CD4-positive, alpha-beta T cell (primary cell): ENCODE measurements at regions not wholly inside any gene's neighbourhood (a gene's known extent, or its start where the extent isn't known, plus 50 kb on each side); places are given as distances from the start of the nearest gene placed in this dataset.

Source experiments
- ATAC-seq: fragments of 200-7000 bp; cut with Tn5 transposase; one replicate; pipeline ENCODE4 v1.10.0; 2022; ENCODE audit warnings: mild to moderate bottlenecking; ENCODE audit not compliant: poor library complexity
- CTCF ChIA-PET: fragments of 350-600 bp; sonication (Branson Sonifier 250); formaldehyde crosslinking; loops from one replicate; lab custom pipeline; 2021; ENCODE audit warnings: antibody characterized with exemption, inconsistent platforms; lab: Charles Lee
- POLR2A ChIA-PET: fragments of 350-600 bp; sonication (Branson Sonifier 250); formaldehyde crosslinking; loops from one replicate; lab custom pipeline; 2021; ENCODE audit warnings: antibody characterized with exemption, inconsistent platforms; lab: Charles Lee
- DNase-seq, 14 experiments: peaks; one replicate each; pipeline ENCODE4 v3.0.0-alpha.2; 2013 to 2020; ENCODE audit warnings: mixed read lengths in 2 of 14
- H3K27ac ChIP-seq, 2 donors: one replicate each; pipeline versions ENCODE4 v1.5.1 to v1.7.0; 2013; ENCODE audit warnings: low read length in 2 of 2, low read depth in 1 of 2, mild to moderate bottlenecking in 1 of 2
- H3K27me3 ChIP-seq, 2 experiments: 1 replicate in 1 of 2; 2 replicates in 1 of 2; pipeline versions ENCODE4 v1.6.1 to v1.7.0; 2013; ENCODE audit warnings: low read length in 2 of 2, control low read depth in 1 of 2, mild to moderate bottlenecking in 1 of 2, moderate library complexity in 1 of 2; ENCODE audit not compliant: insufficient read depth in 2 of 2, control insufficient read depth in 1 of 2
- H3K36me3 ChIP-seq: one replicate; pipeline ENCODE4 v1.6.1; 2013; ENCODE audit warnings: low read length, control low read depth; ENCODE audit not compliant: insufficient read depth
- H3K4me1 ChIP-seq: one replicate; pipeline ENCODE4 v1.6.1; 2013; ENCODE audit warnings: low read length, control low read depth; ENCODE audit not compliant: insufficient read depth
- H3K4me3 ChIP-seq: one replicate; pipeline ENCODE4 v1.5.1; 2013; ENCODE audit warnings: mild to moderate bottlenecking, low read length, moderate library complexity
- H3K9me3 ChIP-seq, 2 experiments: 1 replicate in 1 of 2; 2 replicates in 1 of 2; pipeline versions ENCODE4 v1.6.1 to v1.7.0; 2013; ENCODE audit warnings: low read length in 2 of 2, mild to moderate bottlenecking in 2 of 2, control low read depth in 1 of 2, moderate library complexity in 1 of 2; ENCODE audit not compliant: control insufficient read depth in 1 of 2, insufficient read depth in 1 of 2
- H3K27ac Mint-ChIP-seq: one replicate; pipeline ENCODE4 v1.8.0; 2020; ENCODE audit warnings: mixed read lengths
- H3K27me3 Mint-ChIP-seq: one replicate; pipeline ENCODE4 v1.8.0; 2021; ENCODE audit warnings: mixed read lengths
- H3K36me3 Mint-ChIP-seq: one replicate; pipeline ENCODE4 v1.8.0; 2021; ENCODE audit warnings: low read depth, mixed read lengths
- H3K4me1 Mint-ChIP-seq: one replicate; pipeline ENCODE4 v1.8.0; 2021; ENCODE audit warnings: low read depth, mixed read lengths
- H3K4me3 Mint-ChIP-seq: one replicate; pipeline ENCODE4 v1.8.0; 2020; ENCODE audit warnings: mild to moderate bottlenecking, mixed read lengths
- H3K9me3 Mint-ChIP-seq: one replicate; pipeline ENCODE4 v1.8.0; 2020; ENCODE audit warnings: mixed read lengths
- intact Hi-C, 2 experiments: fragments of 100-400 bp; cut with DNase I in 1 of 2; cut with micrococcal nuclease in 1 of 2; formaldehyde crosslinking; loops; one replicate each; pipeline versions ENCODE4 v1.15.1 to v1.9.0; 2023 to 2025; cut with DNase I, micrococcal nuclease
- TF ChIP-seq, protein P1 (sequence below): fragments of 200-600 bp; IDR thresholded peaks from one replicate; pipeline ENCODE4 v1.8.0; 2022; ENCODE audit warnings: antibody characterized with exemption, mild to moderate bottlenecking

DNA sequence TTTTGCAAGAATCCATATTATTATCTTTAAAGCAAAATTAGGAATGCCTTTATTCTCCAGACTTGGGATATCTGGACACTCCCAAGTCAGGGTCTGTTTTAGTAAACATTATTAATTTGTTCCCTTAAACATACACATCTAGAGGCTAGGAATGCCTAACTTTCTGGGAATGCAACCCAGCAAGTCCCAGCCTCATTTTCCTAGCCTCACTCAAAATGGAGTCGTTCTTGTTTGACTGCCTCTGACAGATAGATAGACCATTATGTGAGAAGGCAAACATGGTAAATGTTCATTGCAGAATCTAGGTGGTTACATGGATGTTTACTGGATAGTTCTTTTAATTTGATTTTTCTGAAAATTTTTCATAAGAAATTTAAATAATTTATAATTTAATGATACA, 54.7 kb upstream of the FOXN2 start:
- POLR2A ChIA-PET: interaction anchor here (0.8 kb wide), 1 partner anchor 8 kb away, joined by 4 read pairs; no protein-coding TSS in a partner anchor

DNA sequence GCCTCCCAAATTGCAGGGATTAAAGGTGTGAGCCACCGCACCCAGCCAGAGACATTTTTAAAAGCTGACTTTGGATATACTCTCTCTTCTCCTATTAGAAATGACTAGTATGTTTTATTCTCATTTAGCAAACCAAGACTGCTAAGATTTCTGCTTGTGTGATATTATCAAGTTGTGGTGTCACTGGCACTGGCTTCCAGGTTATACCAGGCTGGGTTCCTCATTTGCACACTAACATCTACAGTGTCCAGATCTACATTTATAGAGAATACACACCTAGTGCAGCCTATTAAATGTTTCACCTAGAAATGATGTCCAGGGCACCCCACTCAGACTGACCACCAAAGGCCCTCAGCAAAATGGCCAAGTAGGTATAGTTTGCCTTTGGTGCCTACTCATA, 49.9 kb upstream of the FOXN2 start:
- CTCF ChIA-PET: no interaction called here

More for the DNA sequence above, 54.7 kb upstream of the FOXN2 start:
- ATAC-seq (no peak), DNase-seq (no peak)
- no peaks in the 10 kb centered on the region for H3K4me1 ChIP-seq
- H3K36me3 ChIP-seq: no peaks in the 10 kb centered on the region
- no peak overlapping the region for H3K27ac Mint-ChIP-seq
- no peak overlapping the region for H3K4me3 ChIP-seq
- H3K4me1 Mint-ChIP-seq: no peaks in the 10 kb centered on the region
- intact Hi-C loops: no loop called here
- H3K9me3 ChIP-seq: no peaks in the 10 kb centered on the region
- no peaks in the 10 kb centered on the region for H3K27me3 Mint-ChIP-seq
- H3K4me3 Mint-ChIP-seq: no peak overlapping the region
- H3K9me3 Mint-ChIP-seq: no peaks in the 10 kb centered on the region
- TF ChIP-seq, protein P1, sequence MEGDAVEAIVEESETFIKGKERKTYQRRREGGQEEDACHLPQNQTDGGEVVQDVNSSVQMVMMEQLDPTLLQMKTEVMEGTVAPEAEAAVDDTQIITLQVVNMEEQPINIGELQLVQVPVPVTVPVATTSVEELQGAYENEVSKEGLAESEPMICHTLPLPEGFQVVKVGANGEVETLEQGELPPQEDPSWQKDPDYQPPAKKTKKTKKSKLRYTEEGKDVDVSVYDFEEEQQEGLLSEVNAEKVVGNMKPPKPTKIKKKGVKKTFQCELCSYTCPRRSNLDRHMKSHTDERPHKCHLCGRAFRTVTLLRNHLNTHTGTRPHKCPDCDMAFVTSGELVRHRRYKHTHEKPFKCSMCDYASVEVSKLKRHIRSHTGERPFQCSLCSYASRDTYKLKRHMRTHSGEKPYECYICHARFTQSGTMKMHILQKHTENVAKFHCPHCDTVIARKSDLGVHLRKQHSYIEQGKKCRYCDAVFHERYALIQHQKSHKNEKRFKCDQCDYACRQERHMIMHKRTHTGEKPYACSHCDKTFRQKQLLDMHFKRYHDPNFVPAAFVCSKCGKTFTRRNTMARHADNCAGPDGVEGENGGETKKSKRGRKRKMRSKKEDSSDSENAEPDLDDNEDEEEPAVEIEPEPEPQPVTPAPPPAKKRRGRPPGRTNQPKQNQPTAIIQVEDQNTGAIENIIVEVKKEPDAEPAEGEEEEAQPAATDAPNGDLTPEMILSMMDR: no peak
- H3K27ac ChIP-seq: no peak overlapping the region
- H3K27me3 ChIP-seq: no peaks in the 10 kb centered on the region
- H3K36me3 Mint-ChIP-seq: no peaks in the 10 kb centered on the region
- CTCF ChIA-PET: no interaction called here

More for the DNA sequence above, 49.9 kb upstream of the FOXN2 start:
- no peak overlapping the region for H3K27ac ChIP-seq
- no peak overlapping the region for H3K27ac Mint-ChIP-seq
- ATAC-seq (no peak), DNase-seq (no peak)
- H3K4me3 ChIP-seq: no peak overlapping the region
- TF ChIP-seq, protein P1: no peak
- no peaks in the 10 kb centered on the region for H3K4me1 ChIP-seq
- POLR2A ChIA-PET: no interaction called here
- no peaks in the 10 kb centered on the region for H3K27me3 Mint-ChIP-seq
- no peaks in the 10 kb centered on the region for H3K36me3 ChIP-seq
- H3K9me3 ChIP-seq: no peaks in the 10 kb centered on the region
- H3K27me3 ChIP-seq: no peaks in the 10 kb centered on the region
- H3K4me1 Mint-ChIP-seq: no peaks in the 10 kb centered on the region
- H3K9me3 Mint-ChIP-seq: no peaks in the 10 kb centered on the region
- intact Hi-C loops: no loop called here
- no peaks in the 10 kb centered on the region for H3K36me3 Mint-ChIP-seq
- no peak overlapping the region for H3K4me3 Mint-ChIP-seq
